Breast epithelium (tissue), 3 donors: ENCODE measurements at regions not wholly inside any gene's neighbourhood (a gene's known extent, or its start where the extent isn't known, plus 50 kb on each side); places are given as distances from the start of the nearest gene placed in this dataset.

Source experiments
- POLR2A ChIP-seq: fragments of 450-650 bp; IDR thresholded peaks from one replicate; pipeline ENCODE4 v1.6.1; 2016; ENCODE audit warnings: antibody characterized with exemption, mild to moderate bottlenecking, moderate library complexity
- TF ChIP-seq, protein P1 (sequence below), 3 donors: fragments of 450-650 bp; IDR thresholded peaks; one replicate each; pipeline ENCODE4 v1.5.1; 2016 to 2017; ENCODE audit warnings: antibody characterized with exemption in 3 of 3, mild to moderate bottlenecking in 3 of 3, moderate library complexity in 3 of 3

DNA sequence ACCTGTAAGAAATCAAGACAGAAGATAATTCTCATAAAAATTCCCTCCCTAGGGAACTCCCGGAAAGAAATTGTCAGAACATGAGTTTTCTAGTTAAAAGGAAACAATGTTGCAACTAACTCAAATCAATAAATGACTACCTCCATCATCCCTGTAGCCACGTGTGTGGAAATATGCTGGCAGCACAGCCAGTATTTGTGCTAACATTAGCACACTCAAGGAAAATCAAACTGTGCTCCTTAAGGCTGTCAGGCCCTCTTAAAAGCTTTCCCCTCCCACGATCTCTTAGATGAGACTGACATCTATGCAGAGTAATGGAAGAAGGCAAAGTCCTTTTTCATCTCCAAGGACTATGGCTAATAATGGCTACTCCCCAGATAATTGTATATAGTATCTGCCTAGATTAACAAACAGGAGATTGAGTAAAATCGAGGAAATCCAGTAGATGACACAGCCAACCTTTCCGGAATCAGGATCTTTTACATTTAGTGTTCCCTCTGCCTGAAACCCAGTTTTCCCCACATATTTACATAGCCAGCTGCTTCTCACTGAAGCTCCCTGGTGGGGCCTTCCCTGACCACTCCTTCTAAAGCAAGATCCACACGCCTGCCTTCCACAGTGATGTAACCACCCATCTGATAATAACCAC, 50.9 kb upstream of the NR5A2 start:
- no peak for TF ChIP-seq POLR2A
- TF ChIP-seq, protein P1, sequence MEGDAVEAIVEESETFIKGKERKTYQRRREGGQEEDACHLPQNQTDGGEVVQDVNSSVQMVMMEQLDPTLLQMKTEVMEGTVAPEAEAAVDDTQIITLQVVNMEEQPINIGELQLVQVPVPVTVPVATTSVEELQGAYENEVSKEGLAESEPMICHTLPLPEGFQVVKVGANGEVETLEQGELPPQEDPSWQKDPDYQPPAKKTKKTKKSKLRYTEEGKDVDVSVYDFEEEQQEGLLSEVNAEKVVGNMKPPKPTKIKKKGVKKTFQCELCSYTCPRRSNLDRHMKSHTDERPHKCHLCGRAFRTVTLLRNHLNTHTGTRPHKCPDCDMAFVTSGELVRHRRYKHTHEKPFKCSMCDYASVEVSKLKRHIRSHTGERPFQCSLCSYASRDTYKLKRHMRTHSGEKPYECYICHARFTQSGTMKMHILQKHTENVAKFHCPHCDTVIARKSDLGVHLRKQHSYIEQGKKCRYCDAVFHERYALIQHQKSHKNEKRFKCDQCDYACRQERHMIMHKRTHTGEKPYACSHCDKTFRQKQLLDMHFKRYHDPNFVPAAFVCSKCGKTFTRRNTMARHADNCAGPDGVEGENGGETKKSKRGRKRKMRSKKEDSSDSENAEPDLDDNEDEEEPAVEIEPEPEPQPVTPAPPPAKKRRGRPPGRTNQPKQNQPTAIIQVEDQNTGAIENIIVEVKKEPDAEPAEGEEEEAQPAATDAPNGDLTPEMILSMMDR (IDR thresholded peaks at IDR 0.05): no peak
